ENCODE measurements at regions not wholly inside any gene's neighbourhood (a gene's known extent, or its start where the extent isn't known, plus 50 kb on each side); places are given as distances from the start of the nearest gene placed in this dataset.

DNA sequence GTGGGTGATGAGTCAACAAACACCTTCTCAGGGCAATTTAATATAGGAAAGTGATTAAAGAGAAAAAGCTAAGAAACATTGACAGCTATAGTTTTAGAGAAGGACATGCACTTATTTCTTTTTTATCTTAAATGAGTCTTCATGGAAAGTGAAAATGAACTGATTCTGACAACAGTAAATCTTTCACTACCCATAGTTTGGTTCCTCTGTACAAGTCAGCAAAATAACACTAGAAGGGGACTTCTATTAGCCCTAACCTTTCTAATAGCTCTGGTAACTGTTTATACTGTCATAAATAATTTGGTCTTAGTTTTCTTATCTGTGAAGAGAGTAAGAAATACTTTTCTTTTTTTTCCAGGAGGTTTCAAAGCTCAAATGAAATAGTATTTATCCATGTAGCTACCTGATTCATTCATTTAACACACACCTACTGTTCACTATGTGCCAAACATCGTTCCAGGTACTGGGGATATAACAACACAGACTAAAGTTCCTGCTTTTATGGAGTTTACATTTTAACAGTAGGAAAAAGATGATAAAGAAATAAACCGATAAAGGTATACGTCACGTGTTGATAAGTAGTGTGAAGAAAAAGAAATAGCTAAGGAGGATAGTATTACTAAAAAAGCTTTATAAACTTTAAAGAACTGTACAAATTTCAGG lies 148.2 kb downstream of the PCSK1 start:
- no peak for DNase-seq (ENCODE audit: low read depth)

DNA sequence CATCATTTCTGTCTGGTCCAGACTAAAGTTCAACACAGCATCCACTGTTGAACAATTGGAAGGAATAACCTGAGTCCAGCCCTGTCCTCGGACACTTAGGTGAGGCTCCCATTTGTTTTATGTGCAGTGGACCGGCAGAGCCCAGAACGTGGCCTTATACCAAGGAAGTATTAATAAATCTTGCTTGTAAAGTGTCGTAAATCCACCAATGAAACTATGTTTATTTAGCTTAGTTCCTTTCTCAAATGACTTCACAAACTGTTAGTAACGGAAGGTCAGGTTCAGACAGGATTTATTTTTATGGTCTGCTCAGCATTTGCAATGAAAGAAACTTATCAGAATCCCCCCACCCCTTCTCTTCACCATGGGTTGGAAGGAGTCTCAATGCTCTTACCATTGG lies 149.5 kb downstream of the PCSK1 start:
- DNase-seq (ENCODE audit: low read depth): no peak

DNA sequence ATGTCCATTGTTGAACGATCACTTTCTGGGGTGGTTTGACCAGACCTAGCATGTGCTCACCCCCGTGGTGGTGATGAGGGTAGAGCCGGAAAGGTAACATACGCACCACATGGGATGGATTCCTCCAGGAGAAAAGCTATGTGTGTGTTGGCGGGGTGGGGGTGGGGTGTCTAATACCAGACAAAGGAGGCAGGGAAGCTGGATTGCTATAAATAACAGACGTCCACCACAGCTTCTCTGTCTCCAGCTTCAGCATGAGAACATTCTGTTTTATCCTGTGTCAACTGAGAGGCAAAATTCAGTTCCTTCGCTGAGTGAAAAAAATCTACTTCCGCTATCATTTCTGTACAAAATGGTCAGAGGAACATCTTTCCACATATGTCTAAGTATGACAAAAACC lies 151.0 kb downstream of the PCSK1 start:
- DNase-seq (ENCODE audit: low read depth): peak; percentile 35

DNA sequence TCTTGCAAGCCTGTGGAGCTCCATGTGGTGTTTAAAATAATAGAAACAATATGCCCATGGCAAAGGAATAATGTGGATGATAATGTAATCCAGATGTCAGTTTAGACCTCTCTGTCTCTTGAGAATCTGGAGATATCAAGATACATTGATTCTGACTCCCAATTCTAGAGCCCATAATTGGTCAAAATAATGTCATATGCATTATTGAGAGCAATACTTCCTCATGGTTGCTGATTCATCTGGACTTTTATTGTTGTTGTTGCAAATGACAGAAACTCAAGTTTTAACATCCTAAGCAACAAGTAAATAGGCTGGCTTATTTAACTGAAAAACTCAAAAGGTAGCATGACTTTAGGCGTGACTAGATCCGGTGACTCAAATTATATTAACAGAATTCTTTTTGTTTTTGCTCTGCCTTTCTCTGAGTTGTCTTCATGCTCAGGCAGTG lies 152.1 kb downstream of the PCSK1 start:
- DNase-seq (ENCODE audit: low read depth): no peak

DNA sequence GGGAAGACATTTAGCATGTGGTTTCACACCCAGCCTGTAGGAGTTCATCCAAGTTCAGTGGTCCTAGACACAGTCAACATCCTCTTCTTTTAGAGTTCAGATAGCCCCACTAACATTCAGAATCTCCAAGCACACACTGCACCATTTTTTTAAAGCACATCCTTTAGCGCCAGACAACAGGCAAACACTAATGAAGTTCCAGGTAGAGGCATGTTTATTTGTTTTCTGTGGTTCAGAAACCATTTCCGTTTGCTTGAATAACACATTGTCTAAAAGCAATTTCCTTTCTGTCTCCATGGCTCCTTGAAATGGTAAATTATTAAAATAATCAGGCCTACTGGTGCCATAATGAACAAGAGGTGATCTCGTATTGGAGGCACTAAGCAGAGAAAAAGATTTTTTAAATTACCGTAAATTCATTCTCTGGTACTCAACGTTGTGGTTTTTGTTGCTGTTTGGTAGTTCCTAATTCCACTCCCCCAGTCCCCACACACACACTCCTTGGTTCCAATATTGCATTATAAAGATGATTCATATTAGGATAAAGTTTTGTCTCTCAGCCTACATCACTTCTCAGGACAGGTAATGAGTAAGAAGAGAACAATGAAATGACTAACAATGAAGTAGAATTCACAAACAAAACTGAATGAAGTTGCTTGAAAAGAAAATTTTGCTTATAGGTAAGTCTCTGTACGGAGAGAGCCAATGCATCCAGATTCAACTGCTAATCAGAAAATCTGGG lies 153.1 kb downstream of the PCSK1 start:
- no peak for DNase-seq (ENCODE audit: low read depth)

DNA sequence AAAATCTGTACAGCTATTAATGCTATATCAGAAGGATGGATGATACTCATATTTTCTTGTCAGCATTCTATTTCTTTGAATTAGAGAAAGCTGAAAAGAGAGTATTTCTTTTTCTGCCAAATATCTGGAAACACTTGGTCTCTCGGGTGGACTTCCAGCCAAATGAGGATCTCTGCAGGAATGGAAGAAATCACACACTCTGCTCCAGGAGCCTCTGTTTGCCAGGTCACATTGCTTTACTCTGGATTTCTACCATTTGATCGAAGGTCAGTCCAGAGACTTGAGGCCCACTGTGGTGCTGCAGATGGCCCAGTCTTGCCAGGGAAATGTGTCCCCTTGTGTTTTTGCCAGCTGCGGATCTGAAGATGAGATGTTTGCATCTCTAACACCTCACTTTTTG lies 154.1 kb downstream of the PCSK1 start:
- DNase-seq (ENCODE audit: low read depth): no peak

DNA sequence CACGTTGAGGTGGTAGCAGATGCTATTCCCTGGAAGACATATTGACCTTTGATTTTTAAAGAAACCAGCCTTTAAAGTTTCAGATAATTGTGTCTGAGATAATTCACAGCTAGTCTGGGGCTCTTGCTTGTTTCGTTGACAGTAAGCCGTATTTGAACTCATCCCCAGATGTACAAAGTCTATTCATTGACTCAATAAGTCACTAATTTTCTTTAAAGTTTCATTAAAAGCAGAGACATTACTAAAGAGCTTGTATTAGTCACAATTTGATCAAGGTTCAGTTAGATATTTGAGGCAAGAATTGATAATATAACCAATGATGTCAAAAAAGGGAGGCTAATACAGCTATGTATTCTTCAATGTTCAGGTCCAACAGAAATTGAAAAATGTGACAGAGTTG lies 158.0 kb downstream of the PCSK1 start:
- DNase-seq (ENCODE audit: low read depth): no peak

DNA sequence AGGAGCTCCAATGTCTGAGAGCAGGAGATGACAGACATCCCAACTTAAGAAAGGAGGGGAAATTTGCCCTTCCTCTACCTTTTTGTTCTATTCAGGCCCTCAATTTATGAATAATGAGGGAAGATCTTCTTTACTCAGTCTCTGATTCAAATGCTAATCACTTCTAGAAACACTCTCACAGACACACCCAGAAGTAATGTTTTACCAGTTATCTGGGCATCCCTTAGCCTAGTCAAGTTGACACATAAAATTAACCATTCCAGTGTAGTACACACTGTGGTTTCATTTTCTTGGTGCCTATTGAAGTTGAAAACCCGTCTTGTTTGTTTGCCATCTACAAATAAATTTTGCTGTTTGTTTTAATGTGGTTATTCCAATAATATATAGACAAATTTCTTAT lies 167.6 kb downstream of the PCSK1 start:
- no peak for DNase-seq (ENCODE audit: low read depth)

DNA sequence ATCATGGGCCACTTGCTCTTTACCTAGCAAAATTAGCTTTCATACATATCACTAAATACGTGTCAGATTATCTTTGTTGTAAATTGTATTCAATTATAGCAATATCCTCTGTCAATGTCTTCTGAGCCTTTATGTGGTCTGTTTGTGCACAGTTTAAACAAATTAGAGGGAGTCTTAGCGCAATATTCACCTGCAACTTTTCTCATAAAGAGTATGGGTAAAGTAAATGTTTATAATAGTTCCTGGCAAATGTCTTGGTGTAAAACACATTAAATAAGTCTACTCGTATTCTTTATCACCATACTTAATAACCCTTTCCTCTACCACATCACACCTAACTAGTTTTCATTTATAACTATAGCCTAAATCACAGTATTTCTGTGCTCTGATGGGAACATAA lies 169.0 kb downstream of the PCSK1 start:
- DNase-seq (ENCODE audit: low read depth): no peak

DNA sequence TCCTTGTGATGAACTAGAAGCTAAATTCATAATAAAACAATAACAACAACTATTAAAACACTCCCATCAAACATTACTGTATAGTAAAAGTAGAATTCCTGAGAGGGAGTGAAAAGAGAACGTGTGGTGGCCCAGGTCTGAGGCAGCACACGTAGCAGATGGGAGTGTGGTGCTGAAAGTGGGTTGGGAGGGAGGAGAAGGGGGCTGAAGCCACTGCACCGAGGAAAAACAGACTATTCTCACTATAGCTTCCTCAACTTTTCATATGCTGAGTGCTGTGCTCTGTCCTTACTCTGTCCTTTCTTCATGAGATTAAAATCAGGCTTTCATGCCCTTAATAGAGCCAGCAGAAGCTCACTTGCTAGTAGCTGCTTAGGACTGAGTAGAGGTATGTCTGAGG lies 170.9 kb downstream of the PCSK1 start:
- DNase-seq (ENCODE audit: low read depth): no peak

DNA sequence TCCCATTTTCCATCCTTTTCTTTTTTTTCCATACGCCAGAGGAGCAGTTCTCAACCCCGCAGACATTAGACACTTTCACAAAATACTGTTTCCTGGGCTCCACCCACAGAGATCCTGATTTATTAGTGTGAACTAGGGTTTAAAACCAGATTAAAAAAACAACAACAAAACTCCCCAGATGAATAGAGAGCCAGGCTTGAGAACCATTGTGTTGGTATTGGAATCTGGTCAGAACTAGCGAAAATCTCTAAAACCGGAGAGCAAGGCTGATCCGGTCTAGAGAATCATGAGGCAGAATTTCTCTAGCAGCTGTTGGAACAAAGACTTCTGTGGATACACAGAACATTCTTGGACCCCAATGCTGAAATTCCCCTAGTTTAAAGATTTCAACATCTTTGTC lies 173.0 kb downstream of the PCSK1 start:
- peak; percentile 14 for DNase-seq (ENCODE audit: low read depth)

DNA sequence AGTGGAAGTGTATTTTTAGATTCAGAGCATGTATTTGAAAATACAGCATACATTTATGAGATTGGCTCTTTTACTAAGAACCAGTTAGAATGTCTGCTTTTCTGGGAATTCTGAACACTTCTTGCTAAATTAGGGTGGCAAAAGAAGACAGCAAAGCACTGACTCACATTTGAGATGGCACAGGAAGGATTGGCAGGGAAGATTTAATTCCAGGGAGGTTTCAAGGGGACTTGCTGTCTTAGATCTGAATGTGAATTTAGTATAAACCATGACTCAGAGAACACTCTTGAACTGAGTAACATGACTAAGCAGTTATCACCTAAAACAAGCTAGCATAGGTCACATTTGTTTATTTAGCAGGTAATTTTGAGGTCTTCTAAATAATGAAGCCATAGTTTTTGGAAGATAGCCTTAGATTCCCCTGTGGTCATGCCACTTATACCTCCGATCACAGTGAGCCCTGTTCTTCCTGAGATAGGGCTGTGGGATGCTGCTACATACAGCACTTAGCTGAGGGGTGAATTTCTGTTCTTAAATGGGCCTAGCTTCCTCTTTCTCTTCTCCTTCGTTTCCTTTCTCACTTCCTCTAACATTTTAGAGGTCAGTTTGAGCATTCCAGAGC lies 173.8 kb downstream of the PCSK1 start:
- DNase-seq (ENCODE audit: low read depth): peak; percentile 51

DNA sequence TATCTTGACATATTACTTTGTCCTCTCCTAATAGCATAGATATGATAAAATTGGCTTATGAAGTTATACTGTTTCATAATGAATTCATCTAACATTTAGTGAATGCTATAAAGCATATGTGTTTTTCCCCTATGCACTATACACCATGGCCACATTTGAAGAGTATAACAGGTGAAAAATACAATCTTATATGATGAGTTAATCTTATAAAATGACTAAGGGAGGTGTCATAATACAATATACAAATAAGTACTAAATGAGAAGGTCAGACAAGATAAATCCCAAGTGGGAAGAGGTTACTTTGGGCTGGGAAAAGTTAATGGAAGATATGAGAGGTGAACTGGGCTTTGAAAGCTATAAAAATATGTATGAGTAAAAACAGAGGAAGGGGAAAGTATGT lies 174.4 kb downstream of the PCSK1 start:
- DNase-seq (ENCODE audit: low read depth): no peak

DNA sequence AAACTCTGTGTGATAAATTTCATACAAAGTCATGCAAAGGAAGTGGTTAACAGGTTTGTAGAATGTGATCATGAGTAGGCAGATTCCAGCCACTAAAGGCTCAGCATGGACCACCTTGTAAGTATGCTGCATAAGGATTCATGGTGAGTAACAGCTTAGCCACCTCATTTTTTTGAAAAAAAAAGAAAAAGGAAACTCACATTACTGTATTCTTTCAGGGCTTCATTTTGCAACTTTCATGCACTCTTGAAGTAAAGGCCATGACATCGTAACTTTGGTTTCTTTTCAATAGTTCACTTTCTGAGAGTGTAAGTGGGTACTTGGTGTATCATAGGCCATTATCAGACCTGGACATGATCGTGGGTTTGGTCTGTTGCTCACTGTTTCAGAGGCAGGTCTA lies 175.1 kb downstream of the PCSK1 start:
- no peak for DNase-seq (ENCODE audit: low read depth)

DNA sequence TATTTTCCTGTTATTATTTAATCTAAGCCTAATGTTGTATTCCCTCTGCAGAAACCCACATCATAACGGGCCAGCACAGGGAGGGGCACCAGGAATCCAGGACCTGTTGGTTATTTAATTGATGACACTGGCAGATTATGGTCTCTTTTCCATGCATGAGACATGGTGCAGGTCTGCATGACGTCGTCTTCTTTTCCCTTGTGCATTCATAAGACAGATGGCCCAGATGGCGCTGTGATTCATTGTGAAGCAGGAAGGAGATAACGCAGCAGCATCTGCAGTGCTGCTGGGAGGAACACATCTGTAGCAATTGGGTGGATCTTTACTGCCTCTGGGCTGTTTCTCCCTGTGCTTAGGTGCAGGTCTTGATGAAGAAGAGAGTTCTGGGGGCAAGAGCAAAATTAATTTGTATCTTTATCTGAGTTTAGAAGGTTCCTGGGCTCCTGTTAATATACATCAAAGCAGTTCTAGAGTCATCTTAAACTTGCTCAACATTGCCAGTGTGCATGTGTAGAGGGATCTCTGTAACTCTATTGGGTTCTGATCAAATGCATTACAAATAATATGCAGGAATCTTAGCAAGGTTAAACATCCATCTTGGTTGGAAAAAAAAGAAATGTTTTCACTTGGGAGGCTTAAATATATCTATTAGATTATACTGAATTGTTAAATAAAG lies 176.1 kb downstream of the PCSK1 start:
- peak; percentile 52 for DNase-seq (ENCODE audit: low read depth)

DNA sequence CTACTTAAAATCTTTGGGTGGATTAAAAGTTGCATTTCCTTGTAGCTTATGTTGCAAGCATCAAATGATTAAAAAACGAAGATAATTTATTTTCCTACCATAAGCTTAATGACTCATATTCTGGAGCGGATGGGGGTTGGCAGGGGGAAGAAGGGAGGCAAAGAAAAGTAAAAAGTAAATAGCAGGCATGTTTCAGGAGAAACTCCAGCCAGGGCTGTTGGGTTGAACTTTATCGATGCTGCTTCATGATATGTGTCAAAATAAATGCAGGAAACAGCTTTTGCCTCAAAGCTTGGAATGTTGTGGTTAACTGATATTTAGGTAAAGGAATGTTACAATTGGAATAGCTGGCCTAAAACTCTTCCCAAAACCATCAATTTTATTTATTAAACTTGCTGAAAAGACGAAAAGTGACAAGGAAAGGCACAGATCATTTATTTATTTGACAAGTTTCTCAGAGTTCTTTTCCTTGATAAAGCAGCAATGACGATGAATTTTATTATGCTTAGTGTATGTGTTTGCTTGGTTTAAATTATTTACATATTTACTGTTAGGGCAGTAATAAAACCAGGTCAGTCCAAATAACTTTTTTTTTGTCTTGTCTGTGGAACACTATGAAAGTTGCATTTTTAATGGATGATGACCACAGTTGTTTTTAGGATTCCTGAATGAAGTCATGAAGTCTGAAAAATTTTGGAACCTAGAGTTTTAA lies 177.9 kb downstream of the PCSK1 start:
- DNase-seq (ENCODE audit: low read depth): peak; percentile 36

DNA sequence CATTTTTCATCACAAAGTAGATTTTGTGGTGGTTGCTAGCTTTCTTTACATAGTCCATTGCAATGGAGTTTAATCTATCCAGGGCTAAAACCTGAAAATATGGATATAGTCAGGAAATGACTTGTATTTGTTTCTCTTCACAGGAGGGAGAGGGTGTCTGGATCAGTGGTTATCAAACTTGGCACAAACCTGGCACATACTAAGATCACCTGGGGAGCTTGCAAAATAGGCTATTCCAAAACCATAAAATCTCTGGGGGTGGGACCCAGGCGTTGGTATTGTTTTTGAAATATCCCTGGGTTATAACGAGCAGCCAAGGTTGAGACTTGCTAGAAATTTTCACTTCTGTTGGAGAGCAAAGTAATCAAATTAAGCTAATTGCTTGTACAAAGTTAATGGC lies 179.9 kb downstream of the PCSK1 start:
- DNase-seq (ENCODE audit: low read depth): no peak

DNA sequence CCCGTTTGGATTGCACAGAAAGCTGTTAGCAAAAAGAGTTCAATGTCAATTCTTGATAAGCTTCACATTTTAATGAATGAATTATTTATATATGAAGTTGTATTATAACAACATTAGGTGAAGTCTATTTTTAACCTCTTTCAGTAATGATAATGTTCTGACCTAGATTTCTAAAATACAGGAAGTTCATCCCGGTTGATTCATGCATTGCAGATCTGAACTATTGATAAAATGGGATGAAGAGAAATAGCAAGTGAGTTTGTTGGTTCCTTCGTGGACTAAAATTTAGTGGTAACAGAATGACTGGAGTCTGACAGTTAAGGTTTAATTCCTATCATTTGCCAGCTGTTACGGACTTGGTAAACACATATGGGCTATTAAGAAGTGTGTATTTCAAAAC lies 180.5 kb downstream of the PCSK1 start:
- DNase-seq (ENCODE audit: low read depth): no peak

DNA sequence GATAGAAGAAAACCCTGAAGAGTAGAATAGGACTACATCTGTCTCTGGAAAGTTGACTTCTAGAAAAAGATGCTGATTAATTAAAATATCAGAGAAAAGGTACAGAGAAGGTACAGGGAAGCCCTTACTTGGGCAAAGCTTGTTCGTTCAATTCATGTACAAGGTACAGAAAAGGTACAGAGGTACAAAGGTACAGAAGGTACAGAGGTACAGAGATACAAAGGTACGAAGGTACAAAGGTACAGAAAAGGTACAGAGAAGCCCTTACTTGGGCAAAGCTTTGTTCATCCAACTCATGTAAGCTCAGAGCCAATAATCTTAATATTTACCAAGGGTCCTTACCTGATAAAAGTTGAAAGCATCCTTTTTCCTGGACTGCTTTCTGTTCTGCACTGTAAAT lies 182.3 kb downstream of the PCSK1 start:
- no peak for DNase-seq (ENCODE audit: low read depth)

DNA sequence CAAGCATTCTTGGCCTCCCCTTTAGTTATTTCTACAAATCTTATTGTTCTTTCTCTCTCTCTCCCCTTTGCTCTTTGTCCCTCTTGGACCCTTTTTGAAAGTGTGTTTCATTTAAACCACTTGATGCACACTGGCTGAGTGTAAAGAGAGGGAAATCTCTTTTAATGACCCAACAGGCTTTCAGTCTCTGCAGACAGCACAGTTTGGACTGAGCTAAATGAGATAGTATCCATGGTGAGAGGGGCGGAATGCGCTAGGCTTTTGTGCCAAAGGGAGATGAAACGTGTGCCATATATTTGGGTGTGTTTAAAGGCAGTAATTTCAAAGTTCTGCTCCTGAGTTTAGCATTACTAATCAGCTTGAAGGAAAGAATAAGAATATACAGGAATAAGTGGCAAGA lies 184.9 kb downstream of the PCSK1 start:
- DNase-seq (ENCODE audit: low read depth): no peak

DNA sequence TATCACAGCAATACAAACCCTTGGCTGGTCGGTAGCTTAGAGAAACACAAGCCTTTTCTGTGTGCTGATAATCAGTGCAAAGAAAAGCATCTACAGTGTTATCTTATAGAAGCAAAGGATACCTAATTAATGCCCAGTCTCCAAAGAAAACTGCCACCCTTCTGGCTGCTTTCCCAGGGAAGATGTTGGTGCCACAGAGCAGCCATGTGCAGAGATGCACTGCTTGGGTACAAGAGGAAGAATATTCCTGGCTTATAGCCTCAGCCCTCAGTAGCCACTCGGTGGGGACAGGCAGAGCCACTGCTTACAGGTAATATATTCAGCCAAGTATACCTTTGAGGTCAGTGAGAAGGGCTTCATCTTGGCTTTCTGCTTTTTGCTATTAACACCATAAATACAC lies 185.3 kb downstream of the PCSK1 start:
- no peak for DNase-seq (ENCODE audit: low read depth)

Measured in myocyte (in vitro differentiated cells).